OCI-LY7 (cell line): ENCODE measurements at regions not wholly inside any gene's neighbourhood (a gene's known extent, or its start where the extent isn't known, plus 50 kb on each side); places are given as distances from the start of the nearest gene placed in this dataset.

ENCODE experiments used
- BruUV-seq: library from RNA; stranded (reverse); fragments of 400-500 nt; replicated peaks from 2 replicates; lab custom pipeline; 2021; lab: Mats Ljungman, UMichigan
- CTCF ChIA-PET: fragments of 300-600 bp; sonication (Branson Sonifier 250); formaldehyde crosslinking; loops from one replicate; lab custom pipeline; 2022; ENCODE audit warnings: antibody characterized with exemption; ENCODE audit not compliant: unreplicated experiment; lab: Charles Lee
- POLR2A ChIA-PET: fragments of 300-600 bp; sonication (Branson Sonifier 250); formaldehyde crosslinking; loops from one replicate; lab custom pipeline; 2022; ENCODE audit warnings: antibody characterized with exemption; lab: Charles Lee
- DNase-seq: peaks from one replicate; pipeline ENCODE4 v3.0.0-alpha.2; 2015; ENCODE audit warnings: low spot score
- H2AFZ ChIP-seq: fragments of 200-600 bp; sonication (generic), shearing (Covaris generic); 2 replicates; pipeline ENCODE4 v1.6.1; 2014; ENCODE audit warnings: mild to moderate bottlenecking, antibody characterized with exemption, low read length, moderate library complexity
- H3K27ac ChIP-seq: fragments of 200-600 bp; sonication (generic); 2 replicates; pipeline ENCODE4 v1.5.1; 2014; ENCODE audit warnings: mixed run types, low read depth, mild to moderate bottlenecking, moderate library complexity, low read length, inconsistent platforms; ENCODE audit not compliant: poor library complexity, severe bottlenecking
- H3K36me3 ChIP-seq: fragments of 200-600 bp; sonication (generic); 2 replicates; pipeline ENCODE4 v1.6.1; 2014; ENCODE audit warnings: mild to moderate bottlenecking, antibody characterized with exemption, low read length, moderate library complexity, mixed read lengths; ENCODE audit not compliant: insufficient read depth
- H3K4me1 ChIP-seq: fragments of 200-600 bp; sonication (generic); 2 replicates; pipeline ENCODE4 v1.5.1; 2014; ENCODE audit warnings: mild to moderate bottlenecking, low read length; ENCODE audit not compliant: insufficient read depth, poor library complexity, severe bottlenecking
- H3K4me2 ChIP-seq: fragments of 200-600 bp; sonication (generic); 2 replicates; pipeline ENCODE4 v1.6.1; 2014; ENCODE audit warnings: mild to moderate bottlenecking, low read length
- H3K4me3 ChIP-seq: fragments of 200-600 bp; sonication (generic); 2 replicates; pipeline ENCODE4 v1.5.1; 2014; ENCODE audit warnings: mild to moderate bottlenecking, low read depth, low read length; ENCODE audit not compliant: poor library complexity, severe bottlenecking
- H3K79me2 ChIP-seq: fragments of 200-600 bp; sonication (generic); 2 replicates; pipeline ENCODE4 v1.6.1; 2016; ENCODE audit warnings: low read depth, mild to moderate bottlenecking, low read length, moderate library complexity, mixed read lengths; ENCODE audit not compliant: insufficient read depth
- H3K9me2 ChIP-seq: fragments of 200-600 bp; sonication (generic); 2 replicates; pipeline ENCODE4 v1.6.1; 2016; ENCODE audit warnings: mild to moderate bottlenecking, low read length, mixed read lengths; ENCODE audit not compliant: insufficient read depth
- H3K9me3 ChIP-seq: fragments of 200-600 bp; sonication (generic); 2 replicates; pipeline ENCODE4 v1.6.1; 2014; ENCODE audit warnings: mild to moderate bottlenecking, mixed run types, low read length, mixed read lengths
- H4K20me1 ChIP-seq: fragments of 200-600 bp; sonication (generic); 2 replicates; pipeline ENCODE4 v1.6.1; 2014; ENCODE audit warnings: mild to moderate bottlenecking, antibody characterized with exemption, low read length, moderate library complexity, mixed read lengths; ENCODE audit not compliant: insufficient read depth
- EZH2phosphoT487 ChIP-seq: fragments of 200-600 bp; sonication (generic); IDR thresholded peaks from 2 replicates; pipeline ENCODE4 v1.6.1; 2018; ENCODE audit warnings: low read depth, borderline replicate concordance, mild to moderate bottlenecking, mixed run types, antibody characterized with exemption, low read length, moderate library complexity, mixed read lengths
- intact Hi-C: fragments of 100-400 bp; cut with micrococcal nuclease; formaldehyde crosslinking; loops from one replicate; pipeline ENCODE4 v1.10.0; 2022; ENCODE audit not compliant: unreplicated experiment
- TF ChIP-seq, protein P1 (sequence below): fragments of 200-600 bp; sonication (generic); conservative IDR thresholded peaks from 2 replicates; pipeline ENCODE4 v1.5.1; 2014; ENCODE audit warnings: mild to moderate bottlenecking, antibody characterized with exemption, low read length, moderate library complexity, mixed read lengths

DNA sequence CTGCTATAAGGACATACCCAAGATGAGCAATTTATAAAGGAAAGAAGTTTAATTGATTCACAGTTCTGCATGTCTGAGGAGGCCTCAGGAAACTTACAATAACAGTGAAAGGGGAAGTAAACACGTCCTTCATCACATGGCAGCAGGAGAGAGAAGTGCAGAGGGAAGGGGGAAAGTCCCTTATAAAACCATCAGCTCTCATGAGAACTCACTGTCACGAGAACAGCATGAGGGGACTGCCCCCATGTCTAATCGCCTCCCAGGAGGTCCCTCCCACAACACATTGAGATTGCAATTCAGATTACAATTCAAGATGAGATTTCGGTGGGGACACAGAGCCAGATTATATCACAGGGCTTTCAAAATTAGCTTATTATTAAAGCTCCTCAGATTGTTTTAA, 209.5 kb upstream of the PPP3CA start:
- no peaks in the 10 kb centered on the region for H3K79me2 ChIP-seq
- H3K4me1 ChIP-seq, result no peaks in the 10 kb centered on the region
- no peaks in the 10 kb centered on the region for H3K9me2 ChIP-seq
- no peak overlapping the region for H3K4me3 ChIP-seq
- TF ChIP-seq EZH2phosphoT487, result no peak
- TF ChIP-seq, protein P1, sequence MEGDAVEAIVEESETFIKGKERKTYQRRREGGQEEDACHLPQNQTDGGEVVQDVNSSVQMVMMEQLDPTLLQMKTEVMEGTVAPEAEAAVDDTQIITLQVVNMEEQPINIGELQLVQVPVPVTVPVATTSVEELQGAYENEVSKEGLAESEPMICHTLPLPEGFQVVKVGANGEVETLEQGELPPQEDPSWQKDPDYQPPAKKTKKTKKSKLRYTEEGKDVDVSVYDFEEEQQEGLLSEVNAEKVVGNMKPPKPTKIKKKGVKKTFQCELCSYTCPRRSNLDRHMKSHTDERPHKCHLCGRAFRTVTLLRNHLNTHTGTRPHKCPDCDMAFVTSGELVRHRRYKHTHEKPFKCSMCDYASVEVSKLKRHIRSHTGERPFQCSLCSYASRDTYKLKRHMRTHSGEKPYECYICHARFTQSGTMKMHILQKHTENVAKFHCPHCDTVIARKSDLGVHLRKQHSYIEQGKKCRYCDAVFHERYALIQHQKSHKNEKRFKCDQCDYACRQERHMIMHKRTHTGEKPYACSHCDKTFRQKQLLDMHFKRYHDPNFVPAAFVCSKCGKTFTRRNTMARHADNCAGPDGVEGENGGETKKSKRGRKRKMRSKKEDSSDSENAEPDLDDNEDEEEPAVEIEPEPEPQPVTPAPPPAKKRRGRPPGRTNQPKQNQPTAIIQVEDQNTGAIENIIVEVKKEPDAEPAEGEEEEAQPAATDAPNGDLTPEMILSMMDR, result no peak
- POLR2A ChIA-PET, result interaction anchor here (0.6 kb wide), 1 partner anchor 621 kb away, joined by 4 read pairs; no protein-coding TSS in a partner anchor
- no peaks in the 10 kb centered on the region for H3K9me3 ChIP-seq
- DNase-seq, result no peak
- H3K4me2 ChIP-seq, result no peak overlapping the region
- intact Hi-C loops, result no loop called here
- H2AFZ ChIP-seq, result no peak overlapping the region
- BruUV-seq, result no TSS peak
- H3K36me3 ChIP-seq, result no peaks in the 10 kb centered on the region
- no peak overlapping the region for H3K27ac ChIP-seq
- H4K20me1 ChIP-seq, result no peaks in the 10 kb centered on the region
- CTCF ChIA-PET, result no interaction called here

DNA sequence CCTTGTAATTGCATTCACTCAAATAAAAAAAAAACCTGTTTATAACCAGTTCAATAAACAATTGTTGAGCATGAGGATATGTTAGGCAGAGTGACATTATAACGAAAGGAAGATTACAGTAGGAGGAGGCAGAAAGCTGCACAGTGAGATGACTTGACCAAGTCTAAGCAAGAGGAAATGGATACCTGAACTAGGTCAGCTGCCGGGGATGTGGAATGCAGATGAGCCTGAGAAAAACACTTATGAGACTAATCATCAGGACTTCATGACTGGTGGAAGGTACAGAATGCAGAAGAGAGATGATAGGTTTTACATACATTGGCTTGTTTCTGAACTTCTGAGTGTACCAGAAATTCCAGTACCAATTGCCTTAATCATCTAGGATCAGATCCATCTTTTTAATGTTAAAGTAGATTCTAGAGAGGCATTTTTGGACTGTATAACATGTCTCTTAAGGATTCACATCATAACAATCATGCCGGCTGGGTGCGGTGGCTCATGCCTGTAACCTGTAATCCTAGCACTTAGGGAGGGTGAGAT, 208.1 kb upstream of the PPP3CA start:
- intact Hi-C loops, result no loop called here
- Histone ChIP-seq H3K9me2 (no peaks in the 10 kb centered on the region), H3K36me3 (no peaks in the 10 kb centered on the region), H4K20me1 (no peaks in the 10 kb centered on the region), H3K79me2 (no peaks in the 10 kb centered on the region), H3K4me2 (no peak overlapping the region), H3K4me1 (no peaks in the 10 kb centered on the region), H2AFZ (no peak overlapping the region), H3K9me3 (no peaks in the 10 kb centered on the region), H3K4me3 (no peak overlapping the region), H3K27ac (no peak overlapping the region)
- DNase-seq, result no peak
- ChIA-PET CTCF (interaction anchor here (0.6 kb wide), 1 partner anchor 121 kb away, joined by 3 read pairs; no protein-coding TSS in a partner anchor), POLR2A (interaction anchor here (0.5 kb wide), 1 partner anchor 20 kb away, joined by 3 read pairs; no protein-coding TSS in a partner anchor)
- no TSS peak for BruUV-seq
- no peak for TF ChIP-seq EZH2phosphoT487
- TF ChIP-seq, protein P1, result no peak

DNA sequence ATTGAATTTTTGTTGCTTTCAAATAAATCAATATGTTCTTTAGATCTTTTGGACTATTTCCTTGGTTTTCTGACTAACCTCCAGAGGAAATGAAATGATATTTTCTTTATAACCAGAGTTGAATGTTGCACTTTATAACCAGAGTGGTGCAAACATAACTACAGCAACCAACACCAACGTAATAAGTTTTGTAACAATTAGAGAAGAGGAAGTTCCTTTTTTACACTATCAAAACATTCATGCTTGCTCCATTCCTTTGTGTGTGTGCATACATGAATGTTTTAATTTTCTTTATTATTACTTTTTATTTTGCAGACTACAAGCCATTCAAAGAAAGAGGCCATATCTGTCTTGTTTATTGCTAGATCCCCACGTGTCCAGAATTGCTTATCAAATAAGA, 193.0 kb upstream of the PPP3CA start:
- DNase-seq, result no peak
- Histone ChIP-seq H3K9me3 (no peaks in the 10 kb centered on the region), H3K79me2 (no peaks in the 10 kb centered on the region), H2AFZ (no peak overlapping the region), H3K9me2 (no peaks in the 10 kb centered on the region), H3K4me3 (no peak overlapping the region), H3K36me3 (no peaks in the 10 kb centered on the region), H4K20me1 (no peaks in the 10 kb centered on the region), H3K27ac (no peak overlapping the region), H3K4me2 (no peak overlapping the region), H3K4me1 (no peaks in the 10 kb centered on the region)
- ChIA-PET CTCF (no interaction called here), POLR2A (no interaction called here)
- BruUV-seq, result no TSS peak
- intact Hi-C loops, result no loop called here
- no peak for TF ChIP-seq EZH2phosphoT487
- TF ChIP-seq, protein P1, result no peak
